Ishikawa (cell line): ENCODE measurements at regions not wholly inside any gene's neighbourhood (a gene's known extent, or its start where the extent isn't known, plus 50 kb on each side); places are given as distances from the start of the nearest gene placed in this dataset.

ENCODE experiments used
- CEBPB ChIP-seq: IDR thresholded peaks from 2 replicates; pipeline ENCODE4 v1.6.1; 2012
- EGR1 ChIP-seq: IDR thresholded peaks from 2 replicates; pipeline ENCODE4 v1.6.1; 2012
- EP300 ChIP-seq: IDR thresholded peaks from 2 replicates; pipeline ENCODE4 v1.6.1; 2012; ENCODE audit warnings: borderline replicate concordance
- FOXM1 ChIP-seq: IDR thresholded peaks from 2 replicates; pipeline ENCODE4 v1.6.1; 2012; ENCODE audit warnings: low read depth, borderline replicate concordance
- MAX ChIP-seq: IDR thresholded peaks from 2 replicates; pipeline ENCODE4 v1.6.1; 2012
- NFIC ChIP-seq: IDR thresholded peaks from 2 replicates; pipeline ENCODE4 v1.6.1; 2012
- RAD21 ChIP-seq: IDR thresholded peaks from 2 replicates; pipeline ENCODE4 v1.6.1; 2012; ENCODE audit warnings: low read depth
- REST ChIP-seq: IDR thresholded peaks from 2 replicates; pipeline ENCODE4 v1.6.1; 2012; ENCODE audit warnings: low read depth, mild to moderate bottlenecking
- TAF1 ChIP-seq: IDR thresholded peaks from 2 replicates; pipeline ENCODE4 v1.6.1; 2012; ENCODE audit warnings: low read depth, mild to moderate bottlenecking
- TCF12 ChIP-seq: IDR thresholded peaks from 2 replicates; pipeline ENCODE4 v1.6.1; 2012; ENCODE audit warnings: low read depth
- TEAD4 ChIP-seq: IDR thresholded peaks from 2 replicates; pipeline ENCODE4 v1.6.1; 2012
- YY1 ChIP-seq: IDR thresholded peaks from 2 replicates; pipeline ENCODE4 v1.6.1; 2012; ENCODE audit warnings: low read depth

- TF ChIP-seq EGR1 (no peak), TAF1 (no peak), RAD21 (no peak), EP300 (no peak), FOXM1 (no peak), TCF12 (no peak), TEAD4 (no peak), MAX (no peak), YY1 (no peak), REST (no peak), CEBPB (no peak), NFIC (no peak)
Observed at GRCh38 chr1:60952612-60953111, 129.7 kb upstream of the NFIA start.
